ENCODE measurements at regions not wholly inside any gene's neighbourhood (a gene's known extent, or its start where the extent isn't known, plus 50 kb on each side); places are given as distances from the start of the nearest gene placed in this dataset.

DNA sequence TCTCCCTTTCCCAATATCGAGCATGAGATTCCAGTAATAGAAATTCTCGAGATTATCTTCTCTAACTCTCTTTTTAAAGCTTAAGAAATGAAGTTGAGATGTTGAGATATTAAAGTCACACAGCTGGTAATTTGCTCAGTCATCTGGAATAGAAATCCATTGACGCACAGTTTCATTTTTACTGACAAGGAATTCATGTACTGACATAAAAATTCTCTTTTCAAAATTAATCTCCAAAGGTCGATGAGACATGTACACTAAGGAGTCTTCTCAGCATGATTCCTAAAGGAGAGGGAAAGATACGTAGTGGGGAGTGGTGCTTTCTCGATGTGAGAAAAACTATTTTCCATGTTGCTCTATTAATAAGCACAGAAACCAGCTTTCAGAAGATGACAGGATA, 1639.5 kb upstream of the MIR17HG start:
- Mint-ChIP-seq H3K27me3 (ENCODE audit: low read depth in 2 of 2) (no peaks in the 10 kb centered on the region), H3K9me3 (peaks cover 14 to 25% of the 10 kb centered on the region in 2 donors), H3K36me3 (peaks cover 6% of the 10 kb centered on the region), H3K4me1 (no peaks in the 10 kb centered on the region), H3K4me3 (no peak overlapping the region), H3K27ac (no peak overlapping the region)
- H3K27ac ChIP-seq (ENCODE audit: low read length) = no peak overlapping the region
- no peaks in the 10 kb centered on the region for H3K4me1 ChIP-seq (ENCODE audit: control insufficient read depth, insufficient read depth, low read length)
- DNase-seq (no peak), ATAC-seq (no peak)
- 94% methylated on average over 3 of the region's 6 CpGs for WGBS (ENCODE audit: insufficient coverage)
- no peaks in the 10 kb centered on the region for H3K27me3 ChIP-seq (ENCODE audit: control insufficient read depth, insufficient read depth, low read length)
- no peak overlapping the region for H3K4me3 ChIP-seq (ENCODE audit: low read length)
- no peaks in the 10 kb centered on the region for H3K36me3 ChIP-seq (ENCODE audit: control insufficient read depth, insufficient read depth, low read length)
- TF ChIP-seq, protein P1, sequence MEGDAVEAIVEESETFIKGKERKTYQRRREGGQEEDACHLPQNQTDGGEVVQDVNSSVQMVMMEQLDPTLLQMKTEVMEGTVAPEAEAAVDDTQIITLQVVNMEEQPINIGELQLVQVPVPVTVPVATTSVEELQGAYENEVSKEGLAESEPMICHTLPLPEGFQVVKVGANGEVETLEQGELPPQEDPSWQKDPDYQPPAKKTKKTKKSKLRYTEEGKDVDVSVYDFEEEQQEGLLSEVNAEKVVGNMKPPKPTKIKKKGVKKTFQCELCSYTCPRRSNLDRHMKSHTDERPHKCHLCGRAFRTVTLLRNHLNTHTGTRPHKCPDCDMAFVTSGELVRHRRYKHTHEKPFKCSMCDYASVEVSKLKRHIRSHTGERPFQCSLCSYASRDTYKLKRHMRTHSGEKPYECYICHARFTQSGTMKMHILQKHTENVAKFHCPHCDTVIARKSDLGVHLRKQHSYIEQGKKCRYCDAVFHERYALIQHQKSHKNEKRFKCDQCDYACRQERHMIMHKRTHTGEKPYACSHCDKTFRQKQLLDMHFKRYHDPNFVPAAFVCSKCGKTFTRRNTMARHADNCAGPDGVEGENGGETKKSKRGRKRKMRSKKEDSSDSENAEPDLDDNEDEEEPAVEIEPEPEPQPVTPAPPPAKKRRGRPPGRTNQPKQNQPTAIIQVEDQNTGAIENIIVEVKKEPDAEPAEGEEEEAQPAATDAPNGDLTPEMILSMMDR (IDR thresholded peaks at IDR 0.05) = no peak
- no peaks in the 10 kb centered on the region for H3K9me3 ChIP-seq (ENCODE audit: control insufficient read depth, insufficient read depth, low read length)
- intact Hi-C loops (cut with micrococcal nuclease) = no loop called here

DNA sequence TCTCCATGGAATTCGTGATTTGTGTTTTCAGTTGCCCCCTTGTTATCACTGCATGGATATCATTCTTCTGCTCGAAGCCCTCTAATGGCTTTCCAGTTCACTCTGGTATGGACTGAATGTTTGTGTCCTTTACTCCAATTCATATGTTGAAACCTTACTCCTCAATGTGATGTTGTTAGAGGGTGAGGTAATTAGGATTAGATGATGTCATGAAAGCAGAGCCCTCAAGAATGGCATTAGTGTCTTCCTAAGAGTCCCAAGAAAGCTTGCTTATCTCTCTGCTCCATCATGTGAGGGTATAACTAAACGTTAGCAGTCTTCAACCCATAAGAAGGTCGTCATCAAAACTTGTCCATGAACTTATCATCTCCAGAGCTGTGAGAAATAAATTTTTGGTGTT, 1626.3 kb upstream of the MIR17HG start:
- no peak overlapping the region for H3K27ac Mint-ChIP-seq
- Histone ChIP-seq H3K9me3 (ENCODE audit: control insufficient read depth, insufficient read depth, low read length) (no peaks in the 10 kb centered on the region), H3K4me3 (ENCODE audit: low read length) (no peak overlapping the region), H3K27ac (ENCODE audit: low read length) (no peak overlapping the region), H3K36me3 (ENCODE audit: control insufficient read depth, insufficient read depth, low read length) (no peaks in the 10 kb centered on the region), H3K4me1 (ENCODE audit: control insufficient read depth, insufficient read depth, low read length) (no peaks in the 10 kb centered on the region), H3K27me3 (ENCODE audit: control insufficient read depth, insufficient read depth, low read length) (no peaks in the 10 kb centered on the region)
- DNase-seq = no peak
- ATAC-seq = no peak
- 79% methylated on average over 2 of the region's 4 CpGs for WGBS (ENCODE audit: insufficient coverage)
- no peaks in the 10 kb centered on the region for H3K27me3 Mint-ChIP-seq (ENCODE audit: low read depth in 2 of 2)
- no peak overlapping the region for H3K4me3 Mint-ChIP-seq
- H3K9me3 Mint-ChIP-seq = peaks cover 15 to 39% of the 10 kb centered on the region in 2 donors
- peaks cover 8% of the 10 kb centered on the region for H3K36me3 Mint-ChIP-seq
- intact Hi-C loops (cut with micrococcal nuclease) = no loop called here
- no peaks in the 10 kb centered on the region for H3K4me1 Mint-ChIP-seq
- TF ChIP-seq, protein P1 (IDR thresholded peaks at IDR 0.05) = no peak

DNA sequence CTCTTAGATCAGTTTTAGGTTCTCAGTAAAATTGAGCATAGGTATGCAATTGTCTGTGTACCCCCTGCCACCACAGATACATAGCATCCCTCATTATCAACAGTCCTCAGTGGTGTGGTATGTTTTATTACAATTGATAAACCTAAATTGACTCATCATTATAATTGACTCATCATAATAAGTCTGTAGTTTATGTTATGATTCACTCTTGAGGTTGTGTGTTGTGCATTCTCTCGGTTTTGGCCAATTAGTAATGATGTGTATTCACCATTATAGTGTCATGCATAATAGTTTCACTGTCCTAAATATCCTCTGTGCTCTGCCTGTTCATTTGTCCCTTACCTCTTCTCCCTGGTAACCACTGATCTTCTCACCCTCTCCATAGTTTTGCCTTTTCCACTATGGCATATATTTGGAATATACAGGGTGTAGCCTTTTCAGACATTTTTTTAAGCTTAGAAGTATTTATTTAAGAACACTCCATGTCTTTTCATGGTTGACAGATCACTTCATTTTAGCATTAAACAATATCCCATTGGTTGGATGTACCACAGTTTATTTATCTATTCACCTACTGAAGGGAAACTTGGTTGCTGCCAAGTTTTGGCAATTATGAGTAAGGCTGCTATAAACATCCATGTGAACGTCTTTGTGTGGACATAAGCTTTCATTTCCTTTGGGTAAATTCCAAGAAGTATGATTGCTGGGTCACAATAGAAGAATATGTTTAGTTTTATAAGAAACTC, 1620.6 kb upstream of the MIR17HG start:
- H3K9me3 Mint-ChIP-seq = peaks cover 11 to 34% of the 10 kb centered on the region in 2 donors
- no peak overlapping the region for H3K4me3 Mint-ChIP-seq
- Histone ChIP-seq H3K4me3 (ENCODE audit: low read length) (no peak overlapping the region), H3K27me3 (ENCODE audit: control insufficient read depth, insufficient read depth, low read length) (no peaks in the 10 kb centered on the region), H3K27ac (ENCODE audit: low read length) (no peak overlapping the region), H3K4me1 (ENCODE audit: control insufficient read depth, insufficient read depth, low read length) (no peaks in the 10 kb centered on the region), H3K9me3 (ENCODE audit: control insufficient read depth, insufficient read depth, low read length) (no peaks in the 10 kb centered on the region), H3K36me3 (ENCODE audit: control insufficient read depth, insufficient read depth, low read length) (no peaks in the 10 kb centered on the region)
- DNase-seq (no peak), ATAC-seq (no peak)
- no peaks in the 10 kb centered on the region for H3K4me1 Mint-ChIP-seq
- TF ChIP-seq, protein P1 (IDR thresholded peaks at IDR 0.05) = no peak
- no peak overlapping the region for H3K27ac Mint-ChIP-seq
- intact Hi-C loops (cut with micrococcal nuclease) = no loop called here
- WGBS (ENCODE audit: insufficient coverage) = 75% methylated on average over 1 of the region's 2 CpGs
- H3K27me3 Mint-ChIP-seq (ENCODE audit: low read depth in 2 of 2) = no peaks in the 10 kb centered on the region
- H3K36me3 Mint-ChIP-seq = peaks cover 8% of the 10 kb centered on the region

DNA sequence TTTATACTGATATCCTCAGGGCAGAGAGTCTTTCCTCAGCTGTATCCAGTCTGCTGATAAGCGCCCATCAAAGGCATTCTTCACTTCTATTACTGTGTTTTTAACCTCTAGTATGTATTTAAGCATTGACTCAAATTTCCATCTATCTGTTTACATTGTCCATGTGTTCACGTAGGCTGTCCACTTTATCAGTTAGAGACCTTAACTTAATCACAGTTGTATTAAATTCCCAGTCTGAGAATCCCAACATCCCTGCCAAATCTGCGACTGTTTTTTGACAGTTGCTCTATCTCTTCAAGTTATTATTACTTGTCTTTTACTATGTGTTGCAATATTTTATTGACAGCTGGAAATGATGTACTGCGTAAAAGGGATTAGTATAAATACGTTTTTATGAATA, 1613.7 kb upstream of the MIR17HG start:
- TF ChIP-seq, protein P1 (IDR thresholded peaks at IDR 0.05) = no peak
- peaks cover 9 to 25% of the 10 kb centered on the region in 2 donors for H3K9me3 Mint-ChIP-seq
- no peak overlapping the region for H3K4me3 Mint-ChIP-seq
- H3K27ac ChIP-seq (ENCODE audit: low read length) = no peak overlapping the region
- H3K4me3 ChIP-seq (ENCODE audit: low read length) = no peak overlapping the region
- no peaks in the 10 kb centered on the region for H3K9me3 ChIP-seq (ENCODE audit: control insufficient read depth, insufficient read depth, low read length)
- no peaks in the 10 kb centered on the region for H3K27me3 ChIP-seq (ENCODE audit: control insufficient read depth, insufficient read depth, low read length)
- H3K4me1 ChIP-seq (ENCODE audit: control insufficient read depth, insufficient read depth, low read length) = no peaks in the 10 kb centered on the region
- no peaks in the 10 kb centered on the region for H3K27me3 Mint-ChIP-seq (ENCODE audit: low read depth in 2 of 2)
- WGBS (ENCODE audit: insufficient coverage) = 85% methylated on average over 5 of the region's 5 CpGs
- H3K27ac Mint-ChIP-seq = no peak overlapping the region
- no peaks in the 10 kb centered on the region for H3K36me3 ChIP-seq (ENCODE audit: control insufficient read depth, insufficient read depth, low read length)
- ATAC-seq (no peak), DNase-seq (no peak)
- peaks cover 7% of the 10 kb centered on the region for H3K36me3 Mint-ChIP-seq
- intact Hi-C loops (cut with micrococcal nuclease) = no loop called here
- no peaks in the 10 kb centered on the region for H3K4me1 Mint-ChIP-seq
